ENCODE measurements at regions not wholly inside any gene's neighbourhood (a gene's known extent, or its start where the extent isn't known, plus 50 kb on each side); places are given as distances from the start of the nearest gene placed in this dataset.

GRCh38 chr2:18724371-18725145 lies 135.2 kb upstream of the NT5C1B start:
- no peaks in the 10 kb centered on the region for H3K9me3 ChIP-seq (ENCODE audit: control insufficient read depth, low read depth, low read length)
- DNase-seq (ENCODE audit: low read depth, low spot score) (no peak), FAIRE-seq (no peak)
- dilution Hi-C loops (cut with MboI; ENCODE audit: extremely low pct_ligation_motif_present, low sequenced_read_pairs) = no loop called here
- H3K4me2 ChIP-seq (ENCODE audit: control insufficient read depth, extremely low read depth, insufficient read depth, low read depth, low read length) = no peak overlapping the region
- no peak overlapping the region for H3K4me3 ChIP-seq (ENCODE audit: control insufficient read depth in 2 of 3, extremely low read depth in 1 of 3, insufficient read depth in 2 of 3, low read depth in 1 of 3, low read length in 3 of 3)
- H3K9me1 ChIP-seq (ENCODE audit: control insufficient read depth, extremely low read depth, insufficient read depth, low read length) = no peaks in the 10 kb centered on the region
- peaks cover 3% of the 10 kb centered on the region for H3K4me1 ChIP-seq (ENCODE audit: control insufficient read depth, extremely low read depth, insufficient read depth, low read length)
- no peaks in the 10 kb centered on the region for H3K79me2 ChIP-seq (ENCODE audit: control insufficient read depth, insufficient read depth, low read length)
- H3K27me3 ChIP-seq (ENCODE audit: control insufficient read depth, extremely low read depth, insufficient read depth, low read length) = no peaks in the 10 kb centered on the region
- TF ChIP-seq EZH2 (IDR thresholded peaks at IDR 0.05; ENCODE audit: low read length) = no peak
- no peak for TF ChIP-seq CTCF (optimal IDR thresholded peaks at IDR 0.05 in 1 of 3, IDR thresholded peaks at IDR 0.05 in 1 of 3, conservative IDR thresholded peaks at IDR 0.05 in 1 of 3; ENCODE audit: extremely low read depth in 1 of 3, insufficient read depth in 2 of 3, low read length in 3 of 3)
- H3K27ac ChIP-seq (ENCODE audit: control insufficient read depth, insufficient read depth, low read length) = no peak overlapping the region
- H3K9ac ChIP-seq (ENCODE audit: control insufficient read depth, extremely low read depth, insufficient read depth, low read length) = no peak overlapping the region
- no peak overlapping the region for H2AFZ ChIP-seq (ENCODE audit: control insufficient read depth, low read length)
- no peaks in the 10 kb centered on the region for H4K20me1 ChIP-seq (ENCODE audit: control insufficient read depth, extremely low read depth, insufficient read depth, low read length)
- no peaks in the 10 kb centered on the region for H3K36me3 ChIP-seq (ENCODE audit: control insufficient read depth in 2 of 2, extremely low read depth in 1 of 2, insufficient read depth in 2 of 2, low read length in 2 of 2)

GRCh38 chr2:18723219-18723618 lies 133.8 kb upstream of the NT5C1B start:
- Histone ChIP-seq H3K4me3 (ENCODE audit: control insufficient read depth in 2 of 3, extremely low read depth in 1 of 3, insufficient read depth in 2 of 3, low read depth in 1 of 3, low read length in 3 of 3) (no peak overlapping the region), H3K4me2 (ENCODE audit: control insufficient read depth, extremely low read depth, insufficient read depth, low read depth, low read length) (no peak overlapping the region), H3K9ac (ENCODE audit: control insufficient read depth, extremely low read depth, insufficient read depth, low read length) (no peak overlapping the region), H3K79me2 (ENCODE audit: control insufficient read depth, insufficient read depth, low read length) (no peaks in the 10 kb centered on the region), H3K4me1 (ENCODE audit: control insufficient read depth, extremely low read depth, insufficient read depth, low read length) (peaks cover 3% of the 10 kb centered on the region), H3K27me3 (ENCODE audit: control insufficient read depth, extremely low read depth, insufficient read depth, low read length) (no peaks in the 10 kb centered on the region), H2AFZ (ENCODE audit: control insufficient read depth, low read length) (no peak overlapping the region), H3K36me3 (ENCODE audit: control insufficient read depth in 2 of 2, extremely low read depth in 1 of 2, insufficient read depth in 2 of 2, low read length in 2 of 2) (no peaks in the 10 kb centered on the region), H3K9me3 (ENCODE audit: control insufficient read depth, low read depth, low read length) (no peaks in the 10 kb centered on the region), H3K27ac (ENCODE audit: control insufficient read depth, insufficient read depth, low read length) (no peak overlapping the region), H3K9me1 (ENCODE audit: control insufficient read depth, extremely low read depth, insufficient read depth, low read length) (no peaks in the 10 kb centered on the region), H4K20me1 (ENCODE audit: control insufficient read depth, extremely low read depth, insufficient read depth, low read length) (no peaks in the 10 kb centered on the region)
- DNase-seq (ENCODE audit: low read depth, low spot score) = no peak
- dilution Hi-C loops (cut with MboI; ENCODE audit: extremely low pct_ligation_motif_present, low sequenced_read_pairs) = no loop called here
- no peak for FAIRE-seq
- TF ChIP-seq EZH2 (IDR thresholded peaks at IDR 0.05; ENCODE audit: low read length) (no peak), CTCF (optimal IDR thresholded peaks at IDR 0.05 in 1 of 3, IDR thresholded peaks at IDR 0.05 in 1 of 3, conservative IDR thresholded peaks at IDR 0.05 in 1 of 3; ENCODE audit: extremely low read depth in 1 of 3, insufficient read depth in 2 of 3, low read length in 3 of 3) (no peak)

Measured in keratinocyte (primary cell).